GM21515 (cell line): ENCODE measurements at regions not wholly inside any gene's neighbourhood (a gene's known extent, or its start where the extent isn't known, plus 50 kb on each side); places are given as distances from the start of the nearest gene placed in this dataset.
"Not testable (repeated sequence)": the region's sequence is repeated elsewhere in the genome, so short reads cannot be mapped to it uniquely, and the experiment has no call there.

Source experiments
- ATAC-seq: cut with Tn5 transposase; IDR thresholded peaks from one replicate; pipeline ENCODE4 v1.9.1; 2021; ENCODE audit not compliant: unreplicated experiment

DNA sequence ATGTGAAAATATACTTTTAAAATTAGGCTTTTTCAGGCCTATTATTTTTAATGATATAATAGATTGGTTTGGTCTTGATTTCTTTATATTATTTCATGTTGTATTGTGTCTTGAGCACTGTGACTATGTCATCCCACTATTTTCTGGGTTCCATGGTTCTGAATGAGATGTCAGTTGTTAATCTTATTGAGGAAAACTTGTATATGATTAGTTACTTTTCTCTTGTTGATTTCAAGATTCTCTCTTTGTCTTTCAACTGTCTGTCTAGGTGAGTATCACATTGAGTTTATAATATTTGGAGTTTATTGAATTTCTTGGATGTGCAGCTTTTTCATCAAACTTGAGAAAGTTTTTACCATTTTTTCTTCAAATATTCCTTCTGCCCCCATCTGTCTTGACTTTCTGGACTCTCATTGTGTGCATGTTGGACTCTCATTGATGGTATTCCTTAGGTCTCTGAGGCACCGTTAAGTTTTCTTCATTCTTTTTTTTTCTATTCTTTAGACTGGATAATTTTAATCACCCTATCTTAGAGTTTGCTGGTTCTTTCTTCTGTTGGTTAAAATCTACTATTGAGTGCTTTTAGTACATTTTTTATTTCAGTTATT lies 175.8 kb downstream of the TMEM167A start:
- ATAC-seq, result no peak

DNA sequence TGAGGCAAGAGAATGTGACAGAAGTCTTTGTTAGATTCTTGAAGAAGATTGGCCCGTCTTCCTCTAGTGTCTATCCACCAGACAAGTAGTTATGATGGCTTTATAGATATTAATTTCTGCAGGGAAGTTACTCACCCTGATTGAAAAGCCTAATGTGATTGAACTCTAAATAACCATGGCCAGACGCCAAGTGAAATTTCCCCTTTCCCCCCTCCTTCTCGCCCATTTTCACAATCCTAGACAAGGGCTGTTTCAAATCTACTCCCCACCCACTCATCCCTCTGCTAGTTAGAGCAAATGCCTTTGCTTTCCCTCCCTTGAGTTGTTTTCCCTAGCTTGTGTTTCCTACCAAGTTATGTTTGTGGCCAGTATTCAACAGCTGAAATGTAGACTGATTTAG lies 182.5 kb downstream of the TMEM167A start:
- no peak for ATAC-seq

DNA sequence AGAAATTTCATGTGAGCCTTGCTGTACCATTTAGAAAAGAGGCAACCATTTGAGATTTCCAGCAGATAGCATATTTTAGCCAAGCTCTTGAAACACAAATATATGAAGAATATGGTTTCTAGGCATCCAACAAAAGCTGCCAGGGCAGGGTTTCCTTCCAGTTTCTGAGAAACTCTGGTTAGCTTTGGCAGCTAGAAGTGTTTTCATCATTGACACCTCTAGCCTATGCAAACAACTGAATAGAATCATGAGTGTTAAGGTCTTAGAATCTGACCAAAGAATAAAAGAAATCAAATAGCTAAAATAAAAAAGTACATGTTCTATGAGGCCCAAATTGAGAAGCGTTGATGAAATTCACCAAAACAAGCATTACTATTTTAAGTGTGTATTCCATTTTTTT lies 188.1 kb downstream of the TMEM167A start:
- no peak for ATAC-seq

DNA sequence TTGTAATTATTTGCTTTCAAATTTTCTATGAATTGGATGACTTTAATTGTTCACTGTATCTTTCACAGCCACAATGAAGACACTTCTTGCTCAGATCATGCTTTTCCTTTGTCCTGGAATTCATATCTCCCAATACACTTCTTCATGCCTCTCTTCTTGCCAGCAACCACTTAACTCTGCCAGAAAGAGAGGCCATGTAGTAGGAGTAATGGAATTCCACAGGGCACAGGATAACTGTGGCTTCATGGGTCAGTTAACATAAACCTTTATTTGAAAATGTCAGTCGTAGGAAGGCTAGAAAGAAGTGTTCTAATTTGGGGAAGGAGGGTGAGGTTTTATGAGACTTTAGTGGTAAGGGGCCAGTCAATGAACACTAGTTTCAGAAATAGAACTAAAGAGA lies 190.3 kb downstream of the TMEM167A start:
- ATAC-seq, result no peak

DNA sequence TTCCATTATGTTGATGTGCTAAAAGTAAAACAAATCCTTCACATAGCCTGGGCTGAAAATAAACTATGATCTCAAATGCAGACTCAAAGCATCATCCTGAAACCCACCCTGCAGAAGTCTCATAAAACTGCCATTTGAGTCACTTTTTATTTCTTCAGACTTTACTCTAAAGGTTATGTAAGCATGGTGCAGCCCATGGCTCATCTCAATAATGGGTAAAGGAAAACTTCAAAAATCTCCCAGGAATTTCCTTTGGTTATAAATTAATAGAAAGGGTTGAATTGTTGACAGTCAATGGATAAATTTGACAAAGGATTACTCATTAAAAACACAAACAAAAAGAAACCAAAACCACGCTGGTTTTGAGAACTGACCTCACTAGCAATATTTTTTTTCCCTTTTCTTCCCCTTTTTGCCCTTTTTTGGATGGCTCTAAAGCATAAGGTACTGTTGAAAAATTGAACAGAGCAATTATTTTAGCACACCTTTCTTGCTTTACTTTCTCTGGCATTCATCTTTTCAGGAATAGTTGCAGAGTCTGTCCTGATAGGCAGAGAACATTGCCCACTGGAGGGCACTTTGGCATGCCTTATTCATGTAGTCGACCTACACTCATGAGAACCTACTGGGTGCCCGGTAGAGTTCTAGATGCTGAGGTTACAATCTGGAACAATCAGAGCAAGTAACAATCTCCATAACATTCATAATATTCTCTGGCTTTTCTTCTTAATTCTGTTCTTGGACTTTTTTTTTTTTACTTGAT lies 191.4 kb downstream of the TMEM167A start:
- ATAC-seq, result peak; percentile 53

DNA sequence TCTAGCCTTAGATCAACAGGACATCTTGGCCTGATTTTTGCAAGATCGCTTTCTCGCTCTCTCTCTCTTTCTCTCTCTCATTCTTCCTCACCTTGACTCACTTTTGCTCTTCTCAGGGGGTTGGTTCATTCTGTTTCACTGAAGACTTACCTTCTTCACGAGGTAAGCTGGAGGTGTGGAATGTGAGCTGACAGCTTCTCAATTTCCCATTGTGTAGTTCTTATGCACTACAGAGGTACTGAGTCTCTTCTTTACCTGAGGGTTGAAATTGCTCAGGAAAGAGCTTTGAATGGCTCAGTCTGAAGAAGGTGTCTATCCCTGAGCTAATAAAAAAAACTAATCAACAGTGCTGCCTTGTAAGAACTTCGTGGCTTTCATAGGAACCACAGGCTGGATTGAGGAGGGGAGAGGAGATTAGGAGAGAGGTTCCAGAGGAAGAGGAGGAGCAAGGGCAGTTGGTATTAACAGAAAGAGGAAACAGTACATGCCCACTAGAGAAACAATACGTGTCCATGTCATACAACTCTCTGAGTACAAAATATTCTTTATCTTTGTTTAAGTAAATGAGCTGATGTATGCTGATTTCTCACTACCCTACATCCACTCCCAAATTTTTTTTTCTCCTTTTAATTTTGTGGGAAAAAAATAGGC lies 192.2 kb downstream of the TMEM167A start:
- no peak for ATAC-seq

DNA sequence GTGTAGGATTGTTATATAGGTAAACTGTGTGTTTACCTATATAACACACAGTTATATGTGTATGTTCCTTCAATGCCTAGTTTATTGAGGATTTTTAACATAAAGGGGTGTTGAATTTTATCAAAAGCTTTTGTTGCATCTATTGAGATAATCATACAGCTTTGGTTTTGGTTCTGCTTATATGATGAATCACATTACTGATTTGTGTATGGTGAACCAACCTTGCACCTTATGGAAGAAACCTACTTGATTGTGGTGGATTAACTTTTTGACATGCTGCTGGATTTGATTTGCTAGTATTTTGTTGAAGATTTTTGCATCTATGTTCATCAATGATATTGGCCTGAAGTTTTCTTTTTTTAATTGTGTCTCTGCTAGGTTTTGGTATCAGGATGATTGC lies 194.9 kb downstream of the TMEM167A start:
- no peak for ATAC-seq

DNA sequence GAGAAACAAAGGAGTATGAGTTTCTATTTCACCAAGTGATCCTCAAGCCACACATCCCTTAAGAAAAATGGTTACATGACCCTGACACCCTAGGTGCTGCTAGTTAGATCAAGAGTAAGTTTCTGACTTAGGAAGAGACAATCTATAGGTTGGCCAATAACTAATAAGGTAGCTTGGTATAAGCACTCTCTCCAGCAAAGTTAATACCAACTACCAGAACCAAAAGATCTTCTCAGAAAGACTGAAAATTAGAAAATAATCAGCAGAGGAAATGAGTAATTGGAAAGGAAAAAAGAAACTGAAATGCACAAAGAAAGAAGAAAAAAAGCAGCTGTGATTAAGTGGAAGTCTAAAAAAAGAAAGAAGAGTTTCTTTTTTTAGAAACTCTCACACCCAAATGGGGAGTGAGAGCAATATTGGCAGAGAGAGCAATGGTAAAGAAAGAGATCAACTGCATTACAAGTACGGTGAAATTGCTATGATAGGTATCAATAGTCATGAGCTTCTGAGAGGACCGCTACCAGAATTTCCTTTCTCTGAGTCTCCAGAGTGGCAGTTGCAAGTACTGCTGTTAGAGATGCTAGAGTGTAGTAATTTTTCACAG lies 195.5 kb downstream of the TMEM167A start:
- no peak for ATAC-seq

DNA sequence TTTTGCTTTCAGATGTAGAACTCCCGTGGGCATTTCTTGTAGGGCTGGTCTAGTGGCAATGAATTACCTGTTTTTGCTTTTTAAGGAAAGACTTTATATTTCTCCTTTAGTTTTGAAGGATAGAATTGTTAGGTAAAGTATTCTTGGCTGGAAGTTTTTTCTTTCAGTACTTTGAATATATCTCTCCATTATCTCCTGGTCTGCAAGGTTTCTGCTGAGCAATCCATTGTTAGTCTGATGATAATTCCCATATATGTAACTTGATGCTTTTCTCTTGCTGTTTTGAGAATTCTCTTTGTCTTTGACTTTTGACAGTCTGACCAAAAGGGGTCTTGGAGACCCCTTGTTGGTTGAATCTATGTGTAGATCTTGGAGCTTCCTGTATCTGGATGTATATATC lies 198.1 kb downstream of the TMEM167A start:
- no peak for ATAC-seq

DNA sequence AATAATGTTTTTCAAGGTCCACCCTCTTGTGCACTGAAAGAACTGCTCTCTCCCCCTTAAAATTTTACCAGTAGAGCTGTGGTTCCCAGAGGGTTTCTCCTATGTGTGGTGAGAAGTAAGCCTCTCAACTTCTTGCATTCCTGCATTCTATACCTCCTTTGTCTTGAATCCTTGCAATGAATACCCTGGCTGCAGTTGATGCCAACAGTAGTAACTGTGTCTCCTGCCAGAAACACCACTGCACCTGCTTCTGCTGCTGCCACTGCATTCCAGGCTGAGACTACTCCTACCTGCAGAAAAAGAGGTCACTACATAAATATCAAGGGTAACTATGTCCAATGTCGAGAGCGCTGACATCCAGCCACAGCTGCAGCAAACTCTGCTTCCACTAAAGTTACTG lies 203.7 kb downstream of the TMEM167A start:
- no peak for ATAC-seq

DNA sequence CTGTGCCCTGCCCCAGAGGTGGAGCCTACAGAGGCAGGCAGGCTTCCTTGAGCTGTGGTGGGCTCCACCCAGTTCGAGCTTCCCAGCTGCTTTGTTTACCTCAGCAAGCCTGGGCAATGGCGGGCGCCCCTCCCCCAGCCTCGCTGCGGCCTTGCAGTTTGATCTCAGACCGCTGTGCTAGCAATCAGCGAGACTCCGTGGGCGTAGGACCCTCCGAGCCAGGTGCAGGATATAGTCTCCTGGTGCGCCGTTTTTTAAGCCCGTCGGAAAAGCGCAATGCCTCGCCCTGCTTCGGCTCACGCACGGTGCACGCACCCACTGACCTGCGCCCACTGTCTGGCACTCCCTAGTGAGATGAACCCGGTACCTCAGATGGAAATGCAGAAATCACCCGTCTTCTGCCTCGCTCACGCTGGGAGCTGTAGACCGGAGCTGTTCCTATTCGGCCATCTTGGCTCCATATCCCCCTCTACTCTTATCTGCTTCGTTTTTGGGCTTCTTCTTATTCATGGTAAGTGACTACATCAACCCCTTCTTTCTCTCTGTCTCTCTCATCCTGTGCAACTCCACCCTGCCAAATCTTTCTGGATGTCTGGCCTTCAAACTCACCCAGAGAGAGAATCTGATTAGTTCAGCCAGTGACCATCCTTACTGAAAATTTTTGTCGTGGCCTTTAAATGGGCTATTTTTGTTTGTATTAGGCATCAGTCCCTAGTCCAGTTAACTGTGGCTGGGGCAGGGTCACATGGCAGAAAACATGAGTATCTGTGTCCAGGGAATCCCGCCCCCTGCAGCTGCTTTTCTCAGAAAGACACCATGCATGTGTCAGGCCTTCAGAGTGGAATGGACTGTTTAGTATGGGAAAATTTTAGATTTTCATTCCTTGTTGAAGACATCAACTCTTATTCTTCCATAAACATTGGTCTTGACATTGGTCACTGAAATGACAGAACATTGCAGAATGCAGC lies 204.6 kb downstream of the TMEM167A start:
- not testable (repeated sequence) for ATAC-seq

DNA sequence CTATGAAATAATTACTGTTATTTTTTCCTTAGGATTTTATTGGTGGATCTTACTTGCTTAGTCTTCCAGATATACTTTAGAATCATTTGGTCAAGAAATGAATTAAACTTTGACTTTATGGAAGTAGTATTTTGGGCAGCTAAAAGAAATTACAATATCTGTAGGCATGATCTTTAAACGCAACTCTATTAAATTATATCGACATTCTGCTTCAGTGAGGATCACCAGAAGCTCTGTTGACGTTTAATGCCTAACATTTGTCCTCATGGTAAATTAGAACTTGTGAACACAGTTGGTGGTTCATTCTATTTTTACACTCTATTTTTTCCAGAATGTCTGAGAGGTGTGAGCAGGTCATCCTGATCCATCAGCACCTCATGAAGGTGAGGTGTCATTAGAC lies 211.6 kb downstream of the TMEM167A start:
- no peak for ATAC-seq

DNA sequence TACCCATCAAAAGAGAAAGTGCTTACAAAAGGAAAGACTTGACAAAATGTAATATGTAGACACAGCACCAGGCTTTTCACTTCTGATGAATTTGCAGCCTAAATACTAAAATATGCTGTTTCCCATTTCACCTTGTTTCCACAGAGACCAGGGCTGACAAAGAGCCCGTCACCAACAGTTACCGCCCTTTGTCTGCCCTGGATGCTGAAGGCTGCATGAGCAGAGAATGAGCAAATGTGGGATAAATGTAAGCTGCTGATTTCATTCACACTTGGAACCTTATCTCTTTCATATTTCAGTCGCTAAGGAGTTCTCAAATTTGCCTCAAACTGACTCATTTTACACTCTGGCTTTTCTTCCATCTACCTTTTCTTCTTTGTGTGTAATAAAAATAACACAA lies 213.9 kb downstream of the TMEM167A start:
- ATAC-seq, result no peak

DNA sequence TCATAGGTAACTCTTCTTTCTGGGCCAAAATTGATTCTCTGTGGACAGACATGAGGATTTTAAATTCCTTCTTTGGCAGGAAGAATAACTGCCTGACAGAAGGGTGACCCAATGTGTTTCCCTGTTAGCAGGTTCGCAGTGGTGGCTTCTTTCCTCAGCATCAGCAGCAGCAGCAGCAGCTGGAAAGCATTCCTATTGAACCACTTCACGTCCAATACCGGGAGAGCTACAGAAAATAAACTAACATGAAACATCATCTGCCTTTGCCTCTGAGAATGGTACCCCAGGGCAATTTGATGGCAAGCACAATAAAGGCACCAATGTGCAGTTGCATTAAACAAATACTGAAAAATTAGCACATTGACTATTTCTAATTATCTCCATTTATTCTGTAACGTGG lies 214.5 kb downstream of the TMEM167A start:
- ATAC-seq, result no peak

DNA sequence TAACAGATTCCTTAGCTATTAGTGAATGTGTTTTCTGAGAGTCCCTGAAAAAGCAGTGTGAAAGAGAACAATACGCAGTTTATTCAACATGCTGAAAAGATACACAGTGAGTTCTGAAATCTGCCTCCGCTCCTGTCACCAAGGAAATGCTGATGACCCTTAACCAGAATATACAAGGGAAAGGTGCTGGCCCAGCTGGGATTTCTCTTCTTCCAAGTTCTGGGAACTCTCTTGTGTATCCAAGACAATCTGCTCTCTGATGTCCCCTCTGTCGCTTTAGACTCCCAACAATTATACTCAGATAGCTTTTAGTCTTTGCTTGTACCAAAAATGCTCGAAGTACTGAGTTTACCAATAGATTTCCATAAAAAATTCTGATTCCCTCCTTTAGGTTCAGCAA lies 214.9 kb downstream of the TMEM167A start:
- ATAC-seq, result no peak

DNA sequence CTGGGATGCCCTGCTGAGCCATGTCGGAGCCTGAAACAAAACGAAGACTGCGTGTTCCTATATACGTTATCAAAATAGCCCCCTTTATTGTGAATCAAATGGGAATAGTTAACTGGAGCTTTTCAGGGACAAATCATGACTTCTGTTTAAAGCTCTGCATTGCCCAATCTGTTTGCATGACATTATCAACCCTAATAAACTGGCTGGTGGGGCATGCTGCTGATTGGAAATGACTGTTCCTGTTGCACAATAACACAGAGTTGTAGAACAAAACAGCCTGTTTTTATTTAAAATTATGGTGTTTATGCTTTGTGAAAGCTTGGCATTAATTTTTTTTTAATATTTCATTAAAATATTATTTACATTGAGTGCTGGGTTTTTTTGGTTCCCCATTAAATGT lies 215.5 kb downstream of the TMEM167A start:
- no peak for ATAC-seq

DNA sequence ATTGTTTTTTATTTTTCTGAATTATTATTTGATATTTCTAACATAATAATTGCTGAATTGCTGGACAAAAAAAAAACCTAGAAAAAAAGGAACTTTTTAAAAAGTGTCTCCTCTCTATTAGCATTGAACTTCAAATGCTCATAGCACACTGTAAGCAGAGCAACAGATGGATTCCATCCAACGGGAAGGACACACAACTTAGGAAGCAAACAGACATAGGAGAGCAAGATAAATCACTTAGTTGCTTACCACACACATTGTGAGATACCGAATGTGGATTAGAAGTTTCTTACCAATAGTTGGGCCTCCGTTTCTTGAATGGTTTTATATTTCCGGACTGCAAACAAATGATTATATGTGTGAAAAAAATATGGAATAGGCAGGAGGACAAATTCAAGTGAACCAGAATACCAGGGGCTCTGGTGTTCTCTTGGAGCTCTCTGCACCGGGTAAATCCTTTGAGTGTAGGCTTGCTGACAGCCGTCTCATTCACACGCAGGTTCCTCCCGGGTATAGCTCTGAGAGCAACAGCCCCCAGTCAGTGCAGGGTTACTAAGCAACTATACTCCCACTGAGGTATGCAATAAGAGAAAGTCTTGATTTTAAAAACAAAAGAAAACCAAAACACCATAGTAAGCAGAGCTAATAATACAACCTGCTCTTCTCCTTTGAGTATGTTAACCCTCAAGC lies 217.6 kb downstream of the TMEM167A start:
- no peak for ATAC-seq

DNA sequence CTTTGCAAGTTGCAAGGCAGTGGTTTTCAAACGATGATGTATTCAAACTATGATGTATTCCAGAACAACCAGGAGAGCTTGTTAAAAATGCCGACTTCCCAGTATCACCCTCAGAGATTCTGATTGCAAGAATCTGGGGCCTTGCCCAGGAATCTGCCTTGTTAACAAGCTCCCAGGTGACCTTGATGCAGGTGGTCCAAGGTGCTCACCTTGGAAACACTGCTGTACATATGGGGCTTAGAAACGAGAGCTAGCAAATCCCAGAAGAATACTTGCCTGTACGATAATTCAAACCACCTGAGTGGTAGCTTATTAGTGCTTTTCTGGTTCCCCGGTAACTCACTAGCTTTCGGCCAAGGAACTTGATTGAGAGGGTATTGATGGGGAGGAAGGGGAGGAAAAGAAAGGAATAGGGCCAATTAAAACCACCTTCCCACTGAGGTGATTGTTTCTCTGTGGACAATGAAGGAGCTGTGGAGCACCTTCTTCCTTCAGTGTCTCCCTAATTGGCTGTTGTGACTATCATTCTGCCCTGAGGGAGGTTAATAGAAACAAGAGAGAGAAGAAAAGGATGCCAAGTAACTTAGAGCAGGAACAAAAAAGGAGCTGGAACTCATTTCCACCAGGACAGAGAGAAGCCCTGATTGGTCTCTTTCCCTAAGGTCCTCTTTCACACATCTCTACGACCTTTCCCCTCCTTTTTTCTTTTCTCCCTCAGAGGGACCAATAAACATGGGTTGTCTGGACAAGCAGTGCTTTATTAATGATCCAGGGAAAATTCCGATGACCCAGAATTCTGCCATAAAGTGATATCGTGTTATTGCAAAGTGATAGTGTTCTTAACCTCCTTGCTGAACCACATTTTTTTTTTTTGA lies 218.8 kb downstream of the TMEM167A start:
- ATAC-seq, result no peak

DNA sequence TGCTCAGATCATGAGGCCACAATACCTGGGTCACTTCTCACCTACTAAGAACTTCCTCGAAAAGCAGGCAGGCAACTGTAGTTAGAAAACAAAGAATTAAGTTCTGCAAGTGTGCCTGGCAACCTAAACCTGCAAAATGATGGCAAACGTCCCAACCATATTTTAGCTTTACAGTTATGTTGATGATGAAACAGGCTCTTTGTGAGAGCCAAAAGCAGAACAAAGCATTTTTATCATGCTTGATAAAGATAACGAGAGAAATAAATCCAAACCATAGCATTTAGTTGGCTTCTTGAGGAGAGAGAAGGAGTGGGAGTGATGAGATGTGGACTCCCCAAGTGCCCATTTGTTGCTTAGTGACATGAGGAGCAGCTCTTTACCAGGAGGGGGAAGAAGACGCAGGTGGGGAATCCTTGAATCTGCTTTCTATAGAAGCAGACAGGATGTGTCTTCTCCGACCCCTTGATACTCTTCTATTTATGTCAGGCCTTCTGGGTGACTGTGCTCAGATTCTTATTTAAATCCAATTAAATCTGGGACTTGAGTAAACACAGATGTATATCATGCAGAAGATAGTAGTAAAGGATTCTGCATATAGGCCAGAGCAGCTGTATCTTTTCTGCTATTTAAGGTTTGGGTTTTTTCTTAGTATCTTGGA lies 221.2 kb downstream of the TMEM167A start:
- ATAC-seq, result no peak
